HCT116 (cell line): ENCODE measurements at regions not wholly inside any gene's neighbourhood (a gene's known extent, or its start where the extent isn't known, plus 50 kb on each side); places are given as distances from the start of the nearest gene placed in this dataset.

ENCODE experiments used
- CTCF ChIP-seq, 3 experiments: fragments of 200-600 bp in 1 of 3; sonication (generic) in 1 of 3; IDR thresholded peaks in 2 of 3; conservative IDR thresholded peaks in 1 of 3; 2 replicates each; pipeline ENCODE4 v1.5.1; 2012 to 2017; ENCODE audit warnings: low read depth in 2 of 3, low read length in 2 of 3, antibody characterized with exemption in 1 of 3, borderline replicate concordance in 1 of 3, control low read depth in 1 of 3, mild to moderate bottlenecking in 1 of 3, mixed read lengths in 1 of 3, mixed run types in 1 of 3, moderate library complexity in 1 of 3; ENCODE audit not compliant: insufficient read depth in 1 of 3
- EZH2 ChIP-seq: fragments of 200-600 bp; sonication (generic); IDR thresholded peaks from 2 replicates; pipeline ENCODE4 v1.6.1; 2017; ENCODE audit warnings: antibody characterized with exemption, mixed run types
- POLR2A ChIP-seq: IDR thresholded peaks from 2 replicates; pipeline ENCODE4 v1.7.0; 2011; ENCODE audit warnings: borderline replicate concordance; ENCODE audit not compliant: insufficient read depth, insufficient read length; ENCODE audit errors: extremely low read depth
- POLR2AphosphoS5 ChIP-seq: IDR thresholded peaks from 2 replicates; pipeline ENCODE4 v1.6.1; 2011; ENCODE audit warnings: mild to moderate bottlenecking, low read depth, low read length, moderate library complexity
- RAD21 ChIP-seq: IDR thresholded peaks from 2 replicates; pipeline ENCODE4 v1.6.1; 2012; ENCODE audit warnings: low read depth, mild to moderate bottlenecking
- REST ChIP-seq: IDR thresholded peaks from 2 replicates; pipeline ENCODE4 v1.6.1; 2012; ENCODE audit warnings: low read depth

- TF ChIP-seq POLR2AphosphoS5 (no peak), CTCF (IDR thresholded peaks at IDR 0.05 in 2 of 3, conservative IDR thresholded peaks at IDR 0.05 in 1 of 3; ENCODE audit: borderline replicate concordance in 1 of 3, insufficient read depth in 1 of 3, low read depth in 2 of 3, low read length in 2 of 3) (no peak), POLR2A (no peak), REST (no peak), EZH2 (no peak), RAD21 (no peak)
Observed at GRCh38 chr16:87213536-87213935, 103.7 kb downstream of the C16orf95 start.
